HG03460 (cell line): ENCODE measurements at regions not wholly inside any gene's neighbourhood (a gene's known extent, or its start where the extent isn't known, plus 50 kb on each side); places are given as distances from the start of the nearest gene placed in this dataset.

ENCODE experiments used
- ATAC-seq: cut with Tn5 transposase; IDR thresholded peaks from one replicate; pipeline ENCODE4 v1.9.1; 2021; ENCODE audit not compliant: unreplicated experiment

DNA sequence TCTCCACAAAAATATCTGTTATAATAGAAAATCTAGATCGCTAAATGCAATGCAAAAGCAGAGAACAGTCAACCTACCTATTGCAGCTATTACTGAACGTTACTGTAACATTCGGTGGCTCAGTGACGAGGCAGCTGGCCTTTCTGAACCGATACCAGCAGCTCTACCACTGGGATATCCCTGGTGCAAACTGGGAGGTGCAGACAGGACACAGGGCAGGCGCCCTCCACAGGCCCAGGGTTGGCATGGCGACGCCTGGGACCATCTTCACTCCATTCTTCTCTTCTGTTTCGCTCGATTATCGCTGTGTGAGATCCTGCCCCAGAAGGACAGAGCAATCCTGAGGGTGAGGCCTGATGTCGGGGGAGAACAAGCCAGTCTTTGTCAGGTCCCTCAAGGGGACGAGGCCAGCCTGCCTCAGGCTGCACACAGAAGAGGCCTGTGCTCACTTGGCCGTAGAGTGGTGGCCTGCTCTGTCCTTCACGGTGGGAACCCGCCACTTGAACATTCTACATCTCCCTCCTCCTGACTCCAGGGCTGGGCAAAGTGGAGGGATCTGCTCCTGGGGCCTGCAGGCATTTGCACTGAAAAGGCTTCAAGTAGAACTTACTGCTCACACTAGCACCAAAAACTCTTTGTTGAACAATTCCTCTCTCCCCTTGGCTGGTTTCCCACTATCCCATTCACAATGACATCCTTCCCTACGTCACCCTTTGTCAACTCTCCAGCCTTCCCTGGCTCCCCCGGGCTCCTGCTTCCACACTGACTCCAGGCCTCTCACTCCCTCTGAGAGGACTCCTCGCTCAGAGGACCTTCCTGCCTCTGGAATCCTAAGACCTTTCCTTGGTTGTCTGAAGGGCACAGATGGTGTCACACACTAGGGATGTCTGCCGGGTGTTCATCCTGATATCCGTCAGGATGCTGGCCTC lies 49.7 kb downstream of the CYRIA start:
- ATAC-seq: no peak

DNA sequence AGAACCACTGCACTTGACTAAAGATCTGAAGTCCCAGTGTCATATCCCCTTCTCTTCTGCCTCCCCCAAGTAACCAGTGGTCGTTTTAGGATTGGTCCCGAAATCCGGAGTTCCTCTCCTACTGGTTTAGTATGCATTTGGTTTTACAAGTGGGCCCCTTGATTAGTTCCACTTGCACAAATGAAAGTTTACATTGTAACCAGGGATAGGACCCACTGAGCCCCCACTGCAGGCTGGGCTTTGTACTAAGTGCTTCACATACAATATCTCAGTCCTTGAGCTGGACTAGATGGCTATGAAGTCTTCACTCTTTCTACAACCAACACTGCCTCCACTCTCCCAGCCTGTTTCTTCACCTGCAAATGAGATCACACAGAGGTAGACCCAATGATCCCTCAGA lies 50.4 kb downstream of the CYRIA start:
- ATAC-seq: no peak

DNA sequence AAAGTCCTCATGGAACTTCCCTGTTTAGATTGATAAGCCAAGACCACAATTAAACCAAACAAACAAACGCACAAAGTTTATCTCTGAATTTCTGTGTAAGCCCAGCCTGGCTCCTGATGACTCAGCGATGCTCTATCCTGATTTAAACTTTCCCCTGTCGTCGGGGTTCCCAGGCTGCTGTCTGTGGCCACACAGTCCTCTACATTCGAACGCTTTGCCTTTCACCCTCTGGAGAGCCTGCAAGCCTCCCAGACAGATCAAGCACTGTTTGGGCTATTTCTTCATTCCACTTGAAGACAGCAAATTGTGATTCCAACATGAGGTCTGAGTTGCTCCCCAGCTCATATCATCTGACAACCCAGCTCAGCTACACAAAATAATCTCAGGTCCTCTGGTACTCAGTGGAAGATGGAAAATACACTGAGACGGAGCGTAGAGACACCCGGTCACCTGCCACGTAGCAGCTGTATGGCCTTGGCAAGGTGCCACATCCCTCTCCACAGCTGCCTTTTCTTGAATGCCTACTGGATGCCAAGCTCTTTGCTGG lies 51.2 kb downstream of the CYRIA start:
- no peak for ATAC-seq

DNA sequence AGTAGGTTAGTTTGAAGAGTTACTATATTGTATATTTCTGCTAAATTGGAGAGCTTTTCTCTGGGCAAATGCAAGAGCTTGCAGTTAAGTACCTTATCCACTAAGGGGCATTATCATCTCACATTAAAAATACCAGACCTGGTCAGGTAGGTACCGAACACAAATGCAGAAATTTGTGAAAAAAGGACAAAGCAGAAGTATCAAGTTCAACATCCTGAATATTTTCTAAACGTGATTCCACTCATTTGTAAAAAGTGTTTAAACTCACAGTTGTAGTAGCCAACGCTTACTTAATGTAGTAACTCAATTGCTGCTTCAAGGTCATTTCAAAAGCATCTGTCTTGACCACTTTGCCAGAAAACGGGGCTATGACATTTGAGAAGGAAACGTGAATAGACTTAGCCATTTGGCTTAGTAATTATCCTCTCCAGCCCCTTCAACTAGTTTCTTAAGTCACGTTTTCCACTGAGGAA lies 52.1 kb downstream of the CYRIA start:
- no peak for ATAC-seq

DNA sequence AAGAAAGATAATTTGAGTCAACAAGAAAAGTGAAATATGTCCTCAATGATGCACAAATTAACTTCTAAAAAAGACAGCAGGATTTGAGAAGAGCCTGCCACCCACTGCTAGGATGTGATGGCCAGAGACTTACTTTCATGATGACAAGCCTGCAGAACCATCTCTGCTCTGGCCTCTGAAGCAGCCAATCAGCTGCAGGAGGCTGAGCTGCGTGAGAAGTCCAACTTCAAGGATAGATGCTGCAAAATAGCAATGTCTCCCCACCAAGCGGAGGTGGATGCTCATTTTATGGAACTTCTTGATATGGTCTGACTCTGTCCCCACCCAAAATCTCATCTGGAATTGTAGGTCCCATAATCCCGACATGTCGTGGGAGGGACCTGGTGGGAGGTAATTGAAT lies 53.1 kb downstream of the CYRIA start:
- ATAC-seq: no peak

DNA sequence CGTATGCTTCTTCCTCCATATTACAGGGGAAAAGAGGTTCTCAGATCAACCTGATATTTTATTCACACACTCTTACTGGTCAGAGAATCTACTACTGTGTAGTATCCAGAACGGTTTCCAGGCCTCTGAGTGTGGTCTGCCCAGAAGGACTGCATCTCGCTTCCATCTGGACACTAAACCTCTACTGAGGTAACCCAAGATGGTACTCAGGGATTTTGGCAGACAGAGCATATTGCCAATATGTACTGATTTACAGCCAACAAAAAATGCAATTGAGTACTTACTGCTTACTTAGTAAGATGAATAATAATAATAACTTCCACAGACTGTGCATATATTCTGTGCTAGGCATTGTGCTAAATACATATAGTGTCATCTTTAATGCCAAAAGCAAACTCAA lies 55.8 kb downstream of the CYRIA start:
- no peak for ATAC-seq

DNA sequence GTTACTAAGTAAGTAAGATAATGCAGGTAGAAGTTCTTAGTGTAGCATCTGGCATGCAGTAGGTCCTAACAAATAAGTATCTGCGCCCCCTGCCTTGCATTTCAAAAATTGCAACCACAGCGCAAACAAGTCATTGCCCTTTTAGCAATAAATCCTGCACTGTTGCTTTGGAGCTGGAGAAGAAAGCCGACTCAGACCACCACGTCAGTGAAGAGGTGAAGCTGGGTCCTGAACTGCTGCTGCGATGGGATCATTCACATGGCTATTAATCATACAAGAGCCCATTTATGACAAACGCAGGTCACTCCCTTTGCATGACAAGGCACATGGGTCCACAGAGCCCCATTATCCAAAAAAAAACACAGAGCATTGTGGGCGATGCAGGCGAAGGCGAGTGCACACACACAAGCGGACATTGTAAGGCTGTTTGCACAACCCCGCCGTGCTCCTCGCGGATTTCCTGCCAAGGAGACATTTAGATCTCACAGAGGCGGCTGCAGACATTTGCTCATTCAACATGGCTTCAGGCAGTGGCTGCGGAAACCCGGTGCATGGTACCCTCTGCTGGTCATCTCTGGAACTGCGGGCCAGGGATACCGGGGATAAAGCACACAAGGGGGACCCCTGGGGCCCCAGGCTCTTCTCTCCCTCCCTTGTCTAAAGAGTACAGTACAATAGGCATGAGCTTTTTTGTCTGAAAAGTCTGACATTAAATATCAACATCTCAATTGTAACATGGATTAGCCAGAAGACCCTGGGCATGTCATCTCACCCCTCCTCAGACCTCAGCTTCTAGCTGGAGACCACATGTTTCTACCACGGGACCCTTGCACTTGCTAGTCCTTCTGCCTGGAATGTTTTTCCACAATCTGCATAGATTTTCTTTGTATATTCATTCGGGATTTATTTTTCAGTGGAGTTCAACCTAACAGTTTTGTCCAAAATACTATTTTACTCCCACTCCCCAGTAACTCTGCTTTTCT lies 56.7 kb downstream of the CYRIA start:
- ATAC-seq: peak; percentile 81

DNA sequence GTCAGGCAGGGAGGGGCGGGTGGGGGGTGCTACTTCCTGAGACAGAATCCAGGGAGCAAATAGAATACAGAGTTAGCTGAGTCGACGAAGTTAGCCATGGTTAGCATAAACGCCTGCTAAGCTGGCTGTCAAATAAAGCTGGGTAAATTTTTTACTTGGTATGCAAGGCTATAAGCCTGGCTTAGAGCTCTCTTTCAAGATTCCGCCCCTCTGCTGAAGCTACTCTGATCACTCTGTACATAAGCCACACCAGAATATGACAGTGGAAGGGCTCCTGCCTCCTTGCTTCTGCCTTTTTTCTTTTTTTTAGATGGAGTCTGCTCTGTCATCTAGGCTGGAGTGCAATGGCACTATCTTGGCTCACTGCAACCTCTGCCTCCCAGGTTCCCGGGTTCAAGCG lies 58.3 kb downstream of the CYRIA start:
- no peak for ATAC-seq

DNA sequence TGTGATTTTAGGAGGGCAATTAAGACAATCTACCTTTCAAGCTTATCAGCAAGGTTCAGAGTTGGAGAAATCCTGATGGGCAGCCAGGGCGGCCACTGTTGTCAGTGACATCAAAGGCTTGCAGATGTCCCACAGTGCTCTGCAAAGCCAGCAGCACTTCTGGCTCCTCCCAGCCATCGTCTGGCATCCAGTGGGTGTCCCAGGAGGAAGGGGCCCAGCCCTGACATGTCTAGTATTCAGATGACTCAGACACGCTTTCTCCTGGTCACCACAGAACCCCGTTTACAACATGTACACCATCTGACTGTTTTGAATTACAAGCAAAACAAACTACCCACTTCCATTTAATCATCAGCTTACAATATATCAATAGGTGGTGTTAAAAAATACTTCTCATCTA lies 61.4 kb downstream of the CYRIA start:
- no peak for ATAC-seq

DNA sequence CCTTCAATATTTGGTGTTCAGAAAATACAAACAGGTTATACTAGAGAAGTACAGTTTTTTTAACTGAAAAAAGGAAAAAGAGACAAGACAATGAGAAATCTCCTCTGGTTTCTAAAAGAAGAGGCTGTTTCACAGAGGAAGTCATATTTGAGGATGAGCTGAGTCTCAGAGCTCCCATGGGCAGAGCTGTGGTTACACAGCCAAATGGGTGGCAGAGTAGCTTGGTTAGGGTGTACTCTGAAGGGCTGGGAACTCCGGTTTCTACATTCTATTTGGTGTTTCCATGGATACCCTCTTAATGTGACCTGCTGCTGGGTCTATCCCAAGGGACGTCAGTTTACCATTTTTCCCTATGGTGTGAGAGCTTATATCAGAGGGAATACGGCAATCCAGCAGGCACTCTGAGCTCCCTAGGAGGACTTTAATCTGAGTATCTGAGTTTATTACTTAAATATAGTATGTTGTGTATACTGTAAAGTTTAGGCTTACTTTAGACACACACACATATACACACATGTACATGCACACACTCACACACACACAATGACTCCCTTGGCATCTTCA lies 74.2 kb downstream of the CYRIA start:
- ATAC-seq: no peak

DNA sequence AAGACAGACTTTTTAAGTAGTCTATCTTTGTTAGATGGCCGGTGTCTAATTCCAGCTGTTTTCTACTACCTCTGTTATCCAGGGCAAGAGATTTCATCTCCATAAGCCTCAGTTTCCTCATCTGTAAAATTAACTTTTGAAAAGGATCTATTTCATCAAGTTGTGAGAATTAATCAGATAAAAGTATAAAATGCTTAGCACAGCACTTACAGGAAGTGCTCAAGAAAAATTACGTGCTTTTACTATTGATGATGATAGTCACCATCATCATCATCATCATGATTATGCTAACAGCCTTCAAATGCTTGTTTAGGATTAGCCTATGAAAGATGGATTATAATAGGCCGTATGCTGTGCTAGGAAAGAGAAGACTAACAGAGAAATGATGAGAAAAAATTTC lies 76.2 kb downstream of the CYRIA start:
- no peak for ATAC-seq

DNA sequence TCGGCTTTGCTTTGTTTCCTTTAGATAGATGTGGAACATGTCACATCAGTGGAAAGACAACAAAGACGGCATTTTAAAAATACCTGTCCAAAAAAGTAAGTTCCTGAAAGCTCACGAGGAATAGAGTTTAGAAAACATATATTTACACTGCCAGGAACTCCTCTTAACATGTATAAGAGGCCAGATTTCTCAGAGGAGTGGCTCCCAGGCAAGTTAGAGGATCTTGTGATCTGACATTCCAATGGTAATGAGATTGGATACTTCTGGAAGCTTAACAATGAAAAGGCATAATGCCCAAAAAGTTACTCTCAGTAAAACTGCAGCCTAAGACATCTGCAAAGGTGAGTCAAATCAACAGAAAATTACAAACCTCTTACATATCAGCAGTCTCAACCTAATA lies 77.1 kb downstream of the CYRIA start:
- no peak for ATAC-seq

DNA sequence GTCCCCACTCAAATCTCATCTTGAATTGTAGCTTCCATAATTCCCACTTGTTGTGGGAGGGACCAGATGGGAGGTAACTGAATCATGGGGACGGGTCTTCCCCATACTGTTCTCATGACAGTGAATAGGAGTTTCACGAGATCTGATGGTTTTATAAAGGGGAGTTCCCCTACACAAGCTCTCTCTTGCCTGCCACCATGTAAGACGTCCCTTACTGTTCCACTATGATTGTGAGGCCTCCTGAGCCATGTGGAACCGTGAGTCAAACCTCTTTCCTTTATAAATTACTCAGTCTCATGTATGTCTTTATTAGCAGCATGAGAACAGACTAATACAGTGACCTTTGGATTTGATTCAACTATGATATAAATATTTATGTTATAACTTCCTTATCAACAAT lies 78.0 kb downstream of the CYRIA start:
- ATAC-seq: no peak

DNA sequence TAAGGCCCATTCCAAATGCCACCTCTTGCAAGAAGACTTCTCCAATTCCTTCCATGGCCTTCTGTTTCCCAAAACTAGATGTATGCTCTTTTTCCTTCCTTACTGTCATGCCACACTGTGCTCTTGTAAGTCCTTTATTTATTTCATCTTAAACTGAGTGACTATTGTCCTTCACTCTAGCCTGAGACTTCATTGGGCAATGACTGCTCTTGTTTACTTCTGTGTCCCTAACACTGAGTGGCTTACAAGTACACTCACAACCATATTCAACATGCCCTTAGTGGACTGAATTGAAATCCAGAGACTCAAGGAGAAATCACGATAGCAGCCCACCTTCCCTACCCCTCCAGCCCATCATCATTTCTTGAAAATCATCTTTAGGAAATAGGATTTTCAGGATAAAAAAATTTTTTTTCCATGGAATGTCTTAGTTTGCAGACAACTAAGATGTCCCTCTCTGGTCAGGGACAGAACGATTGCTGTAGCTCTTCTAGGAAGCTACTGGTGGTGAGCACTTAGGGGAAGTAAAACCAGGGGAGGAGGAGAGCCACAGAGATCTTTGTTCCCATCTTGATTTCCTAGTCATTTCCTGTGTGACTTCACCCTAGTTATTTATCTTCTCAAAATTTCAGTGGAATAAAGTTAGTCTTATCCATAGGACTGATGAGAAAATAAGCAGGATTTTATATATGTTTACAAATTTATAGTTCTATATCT lies 80.7 kb downstream of the CYRIA start:
- ATAC-seq: no peak

DNA sequence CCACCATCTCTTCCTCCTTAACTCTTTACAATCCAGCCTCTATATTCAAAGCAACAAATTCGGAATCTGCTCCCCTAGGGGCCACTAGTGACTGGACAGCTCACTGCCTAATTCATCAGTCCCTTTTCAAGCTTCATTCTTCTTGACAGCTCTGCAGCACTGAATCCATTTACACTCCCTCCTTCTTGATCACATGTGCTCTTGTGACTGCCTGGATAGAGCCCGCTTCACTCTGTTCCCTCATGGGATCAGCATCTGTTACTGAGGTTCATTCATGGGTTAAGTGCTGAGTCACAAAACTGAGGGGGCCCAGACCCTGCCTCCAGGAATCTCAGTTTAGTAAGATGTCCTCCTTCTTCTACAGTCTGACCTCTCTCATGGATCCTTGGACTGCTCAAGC lies 81.5 kb downstream of the CYRIA start:
- no peak for ATAC-seq

DNA sequence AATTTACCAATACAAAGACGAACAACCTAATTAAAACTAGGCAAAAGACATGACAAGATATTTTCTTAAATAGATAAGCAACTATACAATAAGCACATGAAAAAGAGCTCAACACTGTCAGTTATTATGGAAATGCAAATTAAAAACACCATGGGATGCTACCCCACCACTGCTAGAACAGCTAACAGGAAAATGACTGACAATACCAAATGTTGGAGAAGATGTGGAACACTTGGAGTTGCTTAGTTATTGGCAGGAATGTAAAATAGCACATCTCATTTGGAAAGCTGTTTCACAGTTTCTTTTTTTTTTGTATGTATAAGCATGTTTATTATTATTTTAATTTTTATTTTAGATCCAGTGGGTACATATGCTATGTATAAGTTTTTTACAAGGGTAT lies 84.4 kb downstream of the CYRIA start:
- ATAC-seq: no peak

DNA sequence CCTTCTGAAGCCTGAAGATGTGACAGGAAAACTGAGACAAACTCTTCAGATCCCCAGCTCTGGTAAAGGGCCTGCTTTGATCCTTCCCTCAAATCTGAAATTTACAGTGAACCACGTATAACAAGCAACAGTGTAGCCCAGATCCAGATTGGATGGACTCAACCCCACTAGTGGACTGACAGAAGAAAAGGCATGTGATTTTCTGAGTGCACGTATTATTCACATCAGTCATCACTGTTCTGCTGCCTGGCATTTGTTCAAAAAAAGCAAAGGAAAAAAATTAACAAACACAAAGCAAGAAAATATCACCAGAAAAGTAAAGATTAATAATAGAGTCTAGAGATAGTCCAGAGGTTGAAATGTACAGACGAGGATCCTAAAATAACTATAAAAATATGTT lies 87.6 kb downstream of the CYRIA start:
- no peak for ATAC-seq

DNA sequence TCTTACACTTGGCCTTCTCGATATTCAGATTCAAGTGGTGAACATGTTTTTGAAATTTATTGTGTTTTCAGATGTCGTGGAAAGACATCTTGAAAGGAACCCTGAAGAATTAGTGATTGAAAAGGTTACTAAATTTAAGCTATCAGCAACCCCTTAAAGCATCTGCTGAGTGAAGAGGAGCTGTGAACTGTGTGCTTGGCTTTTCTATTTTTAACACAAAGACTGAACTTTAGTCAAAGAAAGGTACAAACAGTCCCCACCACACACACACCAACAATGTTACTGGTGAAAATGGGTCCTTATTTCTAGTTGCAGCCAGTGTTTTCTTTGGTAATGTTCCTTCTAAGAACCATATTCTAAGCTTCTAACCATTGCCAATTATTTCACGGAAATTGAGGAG lies 95.1 kb downstream of the CYRIA start:
- no peak for ATAC-seq

DNA sequence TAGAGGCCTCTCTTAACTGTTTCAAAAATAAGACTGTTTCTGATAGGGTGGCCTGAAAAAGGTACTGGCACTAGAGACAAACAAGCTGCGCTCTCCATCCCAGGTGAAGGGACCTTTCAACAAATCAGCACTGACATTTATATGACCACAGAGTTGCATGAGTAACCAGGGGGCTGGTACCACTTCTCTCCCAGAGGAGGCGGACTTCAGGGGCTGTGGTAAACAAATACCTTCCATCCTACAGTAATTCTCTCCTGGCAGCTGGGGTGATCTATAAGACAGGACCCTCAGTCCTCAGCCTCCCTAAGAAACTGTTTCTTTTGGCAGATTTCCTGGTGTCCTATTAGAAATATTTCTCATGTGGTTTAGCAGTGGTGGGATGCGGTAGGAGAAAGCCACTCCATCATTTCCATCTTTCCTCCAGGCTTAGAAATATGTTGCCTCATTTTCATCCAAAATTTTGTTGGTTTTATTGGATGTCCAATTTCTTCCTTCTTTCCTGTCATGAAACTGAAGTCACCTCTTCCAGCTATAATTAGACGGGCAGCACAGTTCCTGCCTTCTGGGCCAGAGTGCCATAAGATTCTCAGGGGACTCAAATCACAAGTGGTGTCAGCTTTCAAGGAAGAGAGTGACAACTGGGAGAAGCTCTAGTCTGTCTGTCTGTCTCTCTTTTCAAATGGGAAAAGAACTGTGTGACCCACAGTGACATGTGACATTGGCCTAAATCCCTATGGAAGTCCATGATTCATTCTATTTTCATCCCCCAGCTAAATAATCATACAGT lies 96.4 kb downstream of the CYRIA start:
- ATAC-seq: no peak

DNA sequence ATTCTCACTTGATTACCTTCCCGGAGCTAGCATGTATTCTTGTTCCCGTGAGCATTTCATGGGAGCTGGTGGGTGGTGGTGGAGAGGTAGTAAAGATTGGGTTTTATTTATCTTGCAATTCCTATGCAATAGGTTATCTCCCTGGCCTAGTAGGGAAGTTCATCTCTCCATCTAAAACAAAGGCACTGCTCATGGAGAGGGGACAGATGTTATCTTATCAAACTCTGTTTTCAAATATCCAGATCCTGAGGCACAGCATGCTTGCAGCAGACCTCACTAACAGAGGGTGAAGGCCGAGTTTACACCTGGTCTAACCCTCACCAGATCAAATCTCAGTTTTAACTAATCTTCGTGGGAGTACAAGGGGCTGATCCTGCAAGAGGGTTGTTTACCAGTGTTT lies 98.9 kb downstream of the CYRIA start:
- no peak for ATAC-seq
